Neuronal stem cell (in vitro differentiated cells): ENCODE measurements at regions not wholly inside any gene's neighbourhood (a gene's known extent, or its start where the extent isn't known, plus 50 kb on each side); places are given as distances from the start of the nearest gene placed in this dataset.

Experiments used
- DNase-seq: peaks from one replicate; pipeline ENCODE4 v3.0.0-alpha.2; 2013; ENCODE audit warnings: low spot score
- H2AFZ ChIP-seq: one replicate; pipeline ENCODE4 v1.6.1; 2013; ENCODE audit warnings: mild to moderate bottlenecking, low read length, inconsistent platforms
- H2AK5ac ChIP-seq: 2 replicates; pipeline ENCODE4 v1.6.1; 2013; ENCODE audit warnings: low read depth, mild to moderate bottlenecking, inconsistent platforms, low read length, moderate library complexity, mixed read lengths
- H2BK120ac ChIP-seq: 2 replicates; pipeline ENCODE4 v1.6.1; 2013; ENCODE audit warnings: low read depth, mild to moderate bottlenecking, inconsistent platforms, low read length, moderate library complexity, mixed read lengths
- H2BK12ac ChIP-seq: one replicate; pipeline ENCODE4 v1.6.1; 2013; ENCODE audit warnings: low read length, inconsistent platforms
- H2BK15ac ChIP-seq: 2 replicates; pipeline ENCODE4 v1.6.1; 2013; ENCODE audit warnings: mild to moderate bottlenecking, low read length, inconsistent platforms, mixed read lengths
- H2BK5ac ChIP-seq: one replicate; pipeline ENCODE4 v1.6.1; 2013; ENCODE audit warnings: inconsistent platforms, mild to moderate bottlenecking, low read length, moderate library complexity
- H3K14ac ChIP-seq: one replicate; pipeline ENCODE4 v1.6.1; 2013; ENCODE audit warnings: low read length, inconsistent platforms
- H3K18ac ChIP-seq: 2 replicates; pipeline ENCODE4 v1.6.1; 2013; ENCODE audit warnings: low read length, inconsistent platforms
- H3K23ac ChIP-seq: 2 replicates; pipeline ENCODE4 v1.6.1; 2013; ENCODE audit warnings: low read depth, mild to moderate bottlenecking, mixed read lengths, low read length, inconsistent platforms; ENCODE audit not compliant: poor library complexity
- H3K27ac ChIP-seq: replicated peaks from 3 replicates; pipeline ENCODE4 v1.5.1; 2013; ENCODE audit warnings: low read length, inconsistent platforms
- H3K27me3 ChIP-seq, 3 experiments: 2 replicates each; pipeline ENCODE4 v1.6.1; 2013; ENCODE audit warnings: low read length in 3 of 3, mild to moderate bottlenecking in 2 of 3, inconsistent platforms in 1 of 3, low read depth in 1 of 3, mixed read lengths in 1 of 3, moderate library complexity in 1 of 3; ENCODE audit not compliant: control insufficient read depth in 3 of 3, insufficient read depth in 3 of 3
- H3K36me3 ChIP-seq, 2 donors: replicated peaks in 1 of 2; 2 replicates each; pipeline ENCODE4 v1.6.1; 2013; ENCODE audit warnings: low read length in 2 of 2; ENCODE audit not compliant: control insufficient read depth in 2 of 2, insufficient read depth in 2 of 2
- H3K4ac ChIP-seq: 2 replicates; pipeline ENCODE4 v1.6.1; 2013; ENCODE audit warnings: inconsistent platforms, mild to moderate bottlenecking, low read length, moderate library complexity
- H3K4me1 ChIP-seq, 2 donors: 1 replicate in 1 of 2; 2 replicates in 1 of 2; pipeline ENCODE4 v1.6.1; 2013; ENCODE audit warnings: low read length in 2 of 2, low read depth in 1 of 2; ENCODE audit not compliant: control insufficient read depth in 2 of 2, insufficient read depth in 1 of 2
- H3K4me2 ChIP-seq: one replicate; pipeline ENCODE4 v1.6.1; 2013; ENCODE audit warnings: mild to moderate bottlenecking, low read length, inconsistent platforms; ENCODE audit not compliant: insufficient read depth, poor library complexity, severe bottlenecking
- H3K4me3 ChIP-seq, 2 donors: 2 replicates each; pipeline ENCODE4 v1.5.1; 2013; ENCODE audit warnings: low read length in 2 of 2, mild to moderate bottlenecking in 2 of 2, inconsistent platforms in 1 of 2, moderate library complexity in 1 of 2
- H3K79me1 ChIP-seq: one replicate; pipeline ENCODE4 v1.6.1; 2013; ENCODE audit warnings: low read depth, mild to moderate bottlenecking, inconsistent platforms, low read length, moderate library complexity
- H3K9ac ChIP-seq: one replicate; pipeline ENCODE4 v1.6.1; 2013; ENCODE audit warnings: mild to moderate bottlenecking, low read depth, low read length, inconsistent platforms; ENCODE audit not compliant: poor library complexity
- H3K9me3 ChIP-seq, 2 donors: replicated peaks in 1 of 2; 2 replicates each; pipeline versions ENCODE3 to v1.6.1; 2013; ENCODE audit warnings: low read length in 2 of 2, mild to moderate bottlenecking in 2 of 2, inconsistent platforms in 1 of 2, low read depth in 1 of 2, mixed read lengths in 1 of 2, moderate library complexity in 1 of 2; ENCODE audit not compliant: control insufficient read depth in 2 of 2, insufficient read depth in 1 of 2
- H4K8ac ChIP-seq: one replicate; pipeline ENCODE4 v1.6.1; 2013; ENCODE audit warnings: low read depth, mild to moderate bottlenecking, inconsistent platforms, low read length, moderate library complexity
- H4K91ac ChIP-seq: one replicate; pipeline ENCODE4 v1.6.1; 2013; ENCODE audit warnings: low read length, low read depth, mild to moderate bottlenecking, inconsistent platforms; ENCODE audit not compliant: poor library complexity
- WGBS, 2 donors: extraction: QIAGEN DNeasy Blood & Tissue Kit; methylation state at CpG; one replicate each; pipeline ENCODE4 v1.1.7; 2013; ENCODE audit warnings: missing lambda C conversion rate in 2 of 2, mixed read lengths in 1 of 2; ENCODE audit not compliant: insufficient read length in 2 of 2, insufficient replicate concordance in 1 of 2; ENCODE audit errors: extremely low coverage in 2 of 2; 5-methylcytosine and 5-hydroxymethylcytosine counted together

DNA sequence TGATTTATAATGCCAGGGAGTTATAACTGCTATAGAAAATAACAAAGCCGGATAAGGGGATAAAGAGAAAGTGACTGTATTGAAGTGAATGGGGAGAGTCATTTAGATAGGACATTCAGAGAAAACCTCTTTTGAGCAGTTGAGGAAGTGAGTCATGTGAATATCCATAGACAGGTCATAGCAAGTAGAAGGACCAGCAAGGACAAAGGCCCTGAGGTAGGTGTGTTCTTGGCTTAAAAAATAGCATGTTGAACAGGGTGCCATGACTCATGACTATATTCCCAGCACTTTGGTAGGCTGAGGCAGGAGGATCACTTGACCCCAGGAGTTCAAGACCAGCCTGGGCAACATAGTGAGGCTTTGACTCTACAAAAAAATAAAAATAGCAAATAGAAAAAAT is 51.5 kb upstream of the RAP1B start:
- WGBS, 2 donors, result no CpG with 5 or more reads among the region's 1 CpG
- Histone ChIP-seq H2BK12ac (no peak overlapping the region), H3K4me3 (no peak overlapping the region), H3K27ac (no peak overlapping the region), H2BK5ac (no peak overlapping the region), H4K91ac (no peak overlapping the region), H3K9ac (no peak overlapping the region), H2BK120ac (no peak overlapping the region), H3K36me3 (no peaks in the 10 kb centered on the region), H3K4me2 (no peak overlapping the region), H2AFZ (no peak overlapping the region), H4K8ac (no peak overlapping the region), H3K4ac (no peak overlapping the region), H3K9me3 (no peaks in the 10 kb centered on the region), H3K27me3 (peaks cover 0 to 6% (median 0%) of the 10 kb centered on the region in 3 experiments), H3K23ac (no peak overlapping the region), H2BK15ac (no peak overlapping the region), H3K79me1 (no peaks in the 10 kb centered on the region), H3K18ac (no peak overlapping the region), H2AK5ac (no peak overlapping the region), H3K4me1 (peaks cover 4 to 8% of the 10 kb centered on the region in 2 donors), H3K14ac (no peak overlapping the region)
- DNase-seq, result no peak

DNA sequence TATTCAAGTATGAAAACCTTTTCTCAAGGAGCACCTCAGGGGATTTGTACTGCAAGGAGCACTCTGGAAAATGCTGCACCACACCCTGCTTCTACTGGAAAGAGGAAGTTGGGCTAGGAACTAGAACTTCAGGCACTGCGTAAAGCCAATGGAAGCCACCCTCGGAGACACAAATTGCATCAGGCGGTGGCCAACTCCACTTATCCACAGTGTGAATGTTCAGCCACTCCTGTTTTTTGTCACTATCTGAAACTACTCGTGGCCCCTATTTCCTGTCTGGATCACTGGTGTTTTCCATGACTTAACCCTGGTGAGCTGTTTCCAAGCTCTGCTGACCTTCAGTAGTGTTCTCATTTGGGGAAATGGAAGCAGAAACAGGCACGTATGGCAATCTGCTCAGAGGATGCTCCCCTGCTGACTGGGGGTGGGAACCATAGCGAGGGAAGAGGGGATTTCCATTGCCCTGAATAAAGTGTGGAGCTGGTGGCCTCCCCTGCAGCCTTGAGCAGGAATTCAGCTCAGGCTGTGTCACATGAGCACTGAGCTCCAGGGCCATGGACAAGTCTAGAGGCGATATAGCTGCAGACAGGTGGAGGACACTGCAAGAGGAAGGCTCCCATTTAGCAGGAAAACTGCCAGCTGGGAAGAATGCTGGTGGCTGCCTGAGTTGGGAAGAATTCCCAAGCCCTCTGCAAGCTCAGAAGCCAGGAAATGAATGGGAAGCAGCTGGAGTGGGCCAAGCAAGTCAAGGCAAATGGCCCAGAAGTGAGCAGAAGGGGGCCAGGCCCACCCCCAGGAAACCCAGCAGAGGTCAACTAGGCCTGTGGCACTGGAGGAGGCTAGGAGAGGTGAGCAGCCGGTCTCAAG is 50.5 kb upstream of the RAP1B start:
- peak overlapping the region; percentile 52 for H2AFZ ChIP-seq
- H3K27me3 ChIP-seq, result peaks cover 0 to 6% (median 0%) of the 10 kb centered on the region in 3 experiments
- no peak overlapping the region for H2BK5ac ChIP-seq
- H3K4me1 ChIP-seq, result peaks cover 4 to 8% of the 10 kb centered on the region in 2 donors
- no peak overlapping the region for H3K4me3 ChIP-seq
- no peak overlapping the region for H3K9ac ChIP-seq
- H3K36me3 ChIP-seq, result no peaks in the 10 kb centered on the region
- no peak overlapping the region for H3K27ac ChIP-seq
- H3K4ac ChIP-seq, result no peak overlapping the region
- peak overlapping the region; percentile 90 for H3K18ac ChIP-seq
- no peak overlapping the region for H4K91ac ChIP-seq
- H2BK120ac ChIP-seq, result no peak overlapping the region
- no peaks in the 10 kb centered on the region for H3K79me1 ChIP-seq
- H2BK15ac ChIP-seq, result peak overlapping the region; percentile 55
- no peak for DNase-seq
- H2AK5ac ChIP-seq, result no peak overlapping the region
- no CpG with 5 or more reads among the region's 8 CpGs for WGBS, 2 donors
- no peak overlapping the region for H3K4me2 ChIP-seq
- H3K9me3 ChIP-seq, result no peaks in the 10 kb centered on the region
- no peak overlapping the region for H3K14ac ChIP-seq
- no peak overlapping the region for H2BK12ac ChIP-seq
- H3K23ac ChIP-seq, result no peak overlapping the region
- no peak overlapping the region for H4K8ac ChIP-seq

DNA sequence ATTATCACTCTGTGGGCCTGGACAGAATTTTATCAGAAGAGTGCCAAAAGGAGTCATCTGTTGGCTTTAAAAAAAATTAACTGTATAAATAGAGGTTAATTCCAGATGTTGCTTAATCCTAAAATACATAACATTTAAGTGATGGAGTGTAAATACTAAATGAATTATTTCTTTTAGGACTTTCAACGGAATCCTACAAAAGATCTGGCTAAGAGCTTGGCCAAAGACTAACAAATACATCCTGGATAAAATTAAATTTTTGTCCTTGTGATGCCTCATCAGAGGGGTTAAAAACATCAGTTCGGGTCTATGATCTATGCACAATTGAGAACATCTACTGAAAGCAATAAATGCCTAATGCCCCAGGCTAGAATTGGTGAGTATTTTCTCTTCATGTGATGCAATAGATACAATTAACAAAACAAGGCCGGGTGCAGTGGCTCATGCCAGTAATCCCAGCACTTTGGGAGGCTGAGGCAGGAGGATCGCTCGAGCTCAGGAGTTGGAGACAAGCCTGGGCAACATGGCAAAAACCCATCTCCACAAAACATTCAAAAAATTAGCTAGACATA is 49.8 kb upstream of the RAP1B start:
- no peak overlapping the region for H2AFZ ChIP-seq
- no peak overlapping the region for H4K8ac ChIP-seq
- no peak for DNase-seq
- H2AK5ac ChIP-seq, result no peak overlapping the region
- H3K27me3 ChIP-seq, result peaks cover 0 to 6% (median 0%) of the 10 kb centered on the region in 3 experiments
- no peaks in the 10 kb centered on the region for H3K36me3 ChIP-seq
- H3K23ac ChIP-seq, result no peak overlapping the region
- no peak overlapping the region for H3K9ac ChIP-seq
- H3K9me3 ChIP-seq, result no peaks in the 10 kb centered on the region
- H3K4me3 ChIP-seq, result no peak overlapping the region
- peaks cover 4 to 8% of the 10 kb centered on the region in 2 donors for H3K4me1 ChIP-seq
- H3K79me1 ChIP-seq, result no peaks in the 10 kb centered on the region
- H2BK15ac ChIP-seq, result peak overlapping the region; percentile 55
- no peak overlapping the region for H2BK120ac ChIP-seq
- WGBS, 2 donors, result no CpG with 5 or more reads among the region's 5 CpGs
- no peak overlapping the region for H3K4me2 ChIP-seq
- no peak overlapping the region for H4K91ac ChIP-seq
- no peak overlapping the region for H2BK12ac ChIP-seq
- H3K14ac ChIP-seq, result no peak overlapping the region
- no peak overlapping the region for H2BK5ac ChIP-seq
- no peak overlapping the region for H3K27ac ChIP-seq
- H3K4ac ChIP-seq, result no peak overlapping the region
- peak overlapping the region; percentile 90 for H3K18ac ChIP-seq
